BE2C (cell line): ENCODE measurements at regions not wholly inside any gene's neighbourhood (a gene's known extent, or its start where the extent isn't known, plus 50 kb on each side); places are given as distances from the start of the nearest gene placed in this dataset.

Experiments
- DNase-seq: peaks from one replicate; pipeline ENCODE4 v3.0.0-alpha.2; 2020
- H3K27me3 ChIP-seq: fragments of 250-450 bp; sonication (Bioruptor Pico); 2 replicates; pipeline ENCODE4 v1.5.1; 2020; ENCODE audit warnings: mild to moderate bottlenecking
- H3K36me3 ChIP-seq: fragments of 250-450 bp; sonication (Bioruptor Pico); 2 replicates; pipeline ENCODE4 v1.5.1; 2020; ENCODE audit warnings: mild to moderate bottlenecking
- H3K4me1 ChIP-seq: fragments of 250-450 bp; sonication (Bioruptor Pico); 2 replicates; pipeline ENCODE4 v1.5.1; 2020
- H3K4me3 ChIP-seq: 2 replicates; pipeline ENCODE4 v1.5.1; 2011; ENCODE audit warnings: low read depth, low read length
- H3K9me3 ChIP-seq: fragments of 250-450 bp; sonication (Bioruptor Pico); 2 replicates; pipeline ENCODE4 v1.5.1; 2020
- CTCF ChIP-seq: IDR thresholded peaks from 2 replicates; pipeline ENCODE4 v1.5.1; 2012; ENCODE audit warnings: mild to moderate bottlenecking, low read depth, low read length

- no peaks in the 10 kb centered on the region for H3K27me3 ChIP-seq
- TF ChIP-seq CTCF: no peak
- no peak overlapping the region for H3K4me3 ChIP-seq
- H3K36me3 ChIP-seq: no peaks in the 10 kb centered on the region
- no peaks in the 10 kb centered on the region for H3K9me3 ChIP-seq
- H3K4me1 ChIP-seq: no peaks in the 10 kb centered on the region
- no peak for DNase-seq
These were observed 553.9 kb downstream of the ADCYAP1 start for GRCh38 chr18:1458547-1458946.

GRCh38 chr18:1463981-1464380 is 559.3 kb downstream of the ADCYAP1 start:
- Histone ChIP-seq H3K36me3 (no peaks in the 10 kb centered on the region), H3K4me3 (no peak overlapping the region), H3K4me1 (no peaks in the 10 kb centered on the region), H3K27me3 (no peaks in the 10 kb centered on the region), H3K9me3 (no peaks in the 10 kb centered on the region)
- no peak for TF ChIP-seq CTCF
- DNase-seq: no peak

- DNase-seq: no peak
- no peak for TF ChIP-seq CTCF
- Histone ChIP-seq H3K9me3 (no peaks in the 10 kb centered on the region), H3K4me1 (no peaks in the 10 kb centered on the region), H3K4me3 (no peak overlapping the region), H3K27me3 (no peaks in the 10 kb centered on the region), H3K36me3 (no peaks in the 10 kb centered on the region)
These were observed 560.0 kb downstream of the ADCYAP1 start for GRCh38 chr18:1464444-1465217.

- Histone ChIP-seq H3K27me3 (no peaks in the 10 kb centered on the region), H3K36me3 (no peaks in the 10 kb centered on the region), H3K4me3 (no peak overlapping the region), H3K9me3 (no peaks in the 10 kb centered on the region), H3K4me1 (no peaks in the 10 kb centered on the region)
- no peak for DNase-seq
- no peak for TF ChIP-seq CTCF
These were observed 561.4 kb downstream of the ADCYAP1 start for GRCh38 chr18:1466035-1466434.

GRCh38 chr18:1467461-1467964 is 562.8 kb downstream of the ADCYAP1 start:
- Histone ChIP-seq H3K4me1 (no peaks in the 10 kb centered on the region), H3K4me3 (no peak overlapping the region)
- TF ChIP-seq CTCF: no peak

GRCh38 chr18:1468550-1468949 is 563.9 kb downstream of the ADCYAP1 start:
- DNase-seq: no peak
- TF ChIP-seq CTCF: no peak
- Histone ChIP-seq H3K4me3 (no peak overlapping the region), H3K4me1 (no peaks in the 10 kb centered on the region), H3K9me3 (no peaks in the 10 kb centered on the region), H3K36me3 (no peaks in the 10 kb centered on the region), H3K27me3 (no peaks in the 10 kb centered on the region)

More at GRCh38 chr18:1467461-1467964, 562.8 kb downstream of the ADCYAP1 start:
- Histone ChIP-seq H3K27me3 (no peaks in the 10 kb centered on the region), H3K36me3 (no peaks in the 10 kb centered on the region), H3K9me3 (no peaks in the 10 kb centered on the region)
- DNase-seq: no peak
